ENCODE measurements at regions not wholly inside any gene's neighbourhood (a gene's known extent, or its start where the extent isn't known, plus 50 kb on each side); places are given as distances from the start of the nearest gene placed in this dataset.
"Not testable (repeated sequence)": the region's sequence is repeated elsewhere in the genome, so short reads cannot be mapped to it uniquely, and the experiment has no call there.

DNA sequence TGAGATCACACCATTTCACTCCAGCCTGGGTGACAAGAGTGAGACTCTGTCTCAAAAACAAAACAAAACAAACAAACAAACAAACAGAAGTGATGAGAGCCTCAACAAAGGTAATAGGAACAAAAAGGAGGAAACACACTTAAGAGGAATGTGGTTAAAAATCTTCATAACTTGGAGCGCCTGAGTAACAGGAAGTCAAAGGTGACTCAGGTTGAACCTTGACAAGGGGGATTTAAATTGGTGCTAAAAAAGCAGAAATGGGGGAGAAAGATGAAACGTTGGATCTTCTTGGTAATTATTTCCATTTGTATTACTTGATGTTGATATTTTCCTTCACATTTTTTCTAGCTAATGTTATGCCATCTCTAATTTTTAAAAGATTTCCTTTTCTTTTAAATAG is 318.5 kb upstream of the TCF4 start:
- no peak overlapping the region for H3K4me3 ChIP-seq (ENCODE audit: low read length)

DNA sequence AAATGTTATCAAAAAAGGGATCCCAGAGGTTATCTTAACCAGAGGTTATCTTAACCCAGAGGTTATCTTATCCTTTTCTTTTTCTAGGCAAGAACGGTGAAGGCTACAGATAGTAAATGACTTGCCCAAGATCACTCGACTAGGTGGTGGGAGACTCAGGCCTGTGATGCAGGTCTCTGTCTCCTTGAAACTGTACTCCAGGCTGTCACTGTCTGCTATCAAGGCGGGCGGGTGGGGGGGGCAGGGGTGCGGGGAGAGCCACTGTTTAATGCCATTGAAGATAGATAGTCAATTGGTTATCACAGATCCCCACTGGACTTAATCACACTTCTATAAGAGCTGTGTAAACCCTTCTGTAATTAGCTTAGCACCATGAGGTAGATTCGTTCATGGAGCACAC is 315.9 kb upstream of the TCF4 start:
- H3K4me3 ChIP-seq (ENCODE audit: low read length) = no peak overlapping the region
- no peak for TF ChIP-seq CTCF (IDR thresholded peaks at IDR 0.05; ENCODE audit: insufficient read depth, low read depth, low read length, missing control alignments)
- no peak for DNase-seq (ENCODE audit: low read depth)

More for the DNA sequence above, 318.5 kb upstream of the TCF4 start:
- DNase-seq (ENCODE audit: low read depth) = peak; percentile 30
- TF ChIP-seq CTCF (IDR thresholded peaks at IDR 0.05; ENCODE audit: insufficient read depth, low read depth, low read length, missing control alignments) = no peak

- no peak overlapping the region for H3K4me3 ChIP-seq (ENCODE audit: low read length)
- no peak for TF ChIP-seq CTCF (IDR thresholded peaks at IDR 0.05; ENCODE audit: insufficient read depth, low read depth, low read length, missing control alignments)
- no peak for DNase-seq (ENCODE audit: low read depth)
Observed at GRCh38 chr18:55900380-55900779, 312.4 kb upstream of the TCF4 start.

DNA sequence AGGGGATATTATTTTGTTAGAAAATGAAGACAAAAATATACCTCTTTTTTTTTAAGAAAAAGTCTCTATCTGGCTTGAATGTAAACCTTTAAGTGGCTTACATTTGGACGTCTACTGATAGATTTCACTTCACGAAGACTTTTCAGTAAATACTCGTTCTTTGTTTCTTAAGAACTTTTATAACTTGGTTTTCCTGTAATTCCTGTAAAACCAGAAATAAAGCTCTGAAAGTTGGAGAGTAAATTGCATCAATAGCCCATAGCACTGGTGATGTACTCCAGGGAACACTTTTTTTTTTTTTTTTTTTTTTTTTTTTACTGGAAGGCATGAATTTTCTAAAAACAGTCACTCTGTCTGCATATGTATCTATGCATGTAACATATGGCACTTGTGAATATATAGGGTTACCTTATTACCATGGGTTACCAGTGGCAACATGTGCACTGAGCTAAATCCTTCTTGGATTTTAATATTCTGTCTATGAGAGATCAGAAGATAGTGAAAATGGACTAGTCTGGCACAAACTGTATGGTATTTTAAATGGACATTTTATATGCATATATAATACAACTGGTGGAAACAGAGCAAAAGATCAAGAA is 309.2 kb upstream of the TCF4 start:
- no peak overlapping the region for H3K4me3 ChIP-seq (ENCODE audit: low read length)
- peak; percentile 18 for DNase-seq (ENCODE audit: low read depth)
- TF ChIP-seq CTCF (IDR thresholded peaks at IDR 0.05; ENCODE audit: insufficient read depth, low read depth, low read length, missing control alignments) = no peak

- TF ChIP-seq CTCF (IDR thresholded peaks at IDR 0.05; ENCODE audit: insufficient read depth, low read depth, low read length, missing control alignments) = no peak
- DNase-seq (ENCODE audit: low read depth) = no peak
- no peak overlapping the region for H3K4me3 ChIP-seq (ENCODE audit: low read length)
Observed at GRCh38 chr18:55893948-55894347, 306.0 kb upstream of the TCF4 start.

DNA sequence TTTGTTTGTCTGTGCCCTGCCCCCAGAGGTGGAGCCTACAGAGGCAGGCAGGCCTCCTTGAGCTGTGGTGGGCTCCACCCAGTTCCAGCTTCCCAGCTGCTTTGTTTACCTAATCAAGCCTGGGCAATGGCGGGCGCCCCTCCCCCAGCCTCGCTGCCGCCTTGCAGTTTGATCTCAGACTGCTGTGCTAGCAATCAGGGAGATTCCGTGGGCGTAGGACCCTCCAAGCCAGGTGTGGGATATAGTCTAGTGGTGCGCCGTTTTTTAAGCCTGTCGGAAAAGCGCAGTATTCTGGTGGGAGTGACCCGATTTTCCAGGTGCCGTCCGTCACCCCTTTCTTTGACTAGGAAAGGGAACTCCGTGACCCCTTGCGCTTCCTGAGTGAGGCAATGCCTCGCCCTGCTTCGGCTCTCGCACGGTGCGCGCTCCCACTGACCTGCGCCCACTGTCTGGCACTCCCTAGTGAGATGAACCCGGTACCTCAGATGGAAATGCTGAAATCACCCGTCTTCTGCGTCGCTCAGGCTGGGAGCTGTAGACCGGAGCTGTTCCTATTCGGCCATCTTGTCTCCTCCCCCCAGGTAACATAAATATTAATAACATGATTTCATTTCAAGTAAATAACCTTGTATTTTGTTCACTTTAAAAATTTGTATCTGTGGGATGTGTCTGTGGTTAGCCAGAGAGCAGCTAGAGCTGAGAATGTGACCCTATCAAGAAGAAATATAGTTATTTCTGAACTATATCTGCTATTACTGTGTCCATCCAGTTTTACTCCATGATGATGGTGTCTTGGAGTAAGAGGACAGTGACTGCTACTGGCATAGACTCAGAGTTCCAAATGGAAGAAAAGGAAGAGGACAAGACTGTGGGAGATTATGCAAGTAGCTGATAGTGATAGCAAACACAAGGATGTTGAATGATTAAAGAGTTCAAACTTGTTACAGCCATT is 305.1 kb upstream of the TCF4 start:
- H3K4me3 ChIP-seq (ENCODE audit: low read length) = peak overlapping the region; percentile 25
- not testable (repeated sequence) for DNase-seq (ENCODE audit: low read depth)

- no peak for TF ChIP-seq CTCF (IDR thresholded peaks at IDR 0.05; ENCODE audit: insufficient read depth, low read depth, low read length, missing control alignments)
- peak; percentile 18 for DNase-seq (ENCODE audit: low read depth)
- H3K4me3 ChIP-seq (ENCODE audit: low read length) = no peak overlapping the region
Observed at GRCh38 chr18:55886886-55887285, 298.9 kb upstream of the TCF4 start.
